ENCODE measurements at regions not wholly inside any gene's neighbourhood (a gene's known extent, or its start where the extent isn't known, plus 50 kb on each side); places are given as distances from the start of the nearest gene placed in this dataset.

DNA sequence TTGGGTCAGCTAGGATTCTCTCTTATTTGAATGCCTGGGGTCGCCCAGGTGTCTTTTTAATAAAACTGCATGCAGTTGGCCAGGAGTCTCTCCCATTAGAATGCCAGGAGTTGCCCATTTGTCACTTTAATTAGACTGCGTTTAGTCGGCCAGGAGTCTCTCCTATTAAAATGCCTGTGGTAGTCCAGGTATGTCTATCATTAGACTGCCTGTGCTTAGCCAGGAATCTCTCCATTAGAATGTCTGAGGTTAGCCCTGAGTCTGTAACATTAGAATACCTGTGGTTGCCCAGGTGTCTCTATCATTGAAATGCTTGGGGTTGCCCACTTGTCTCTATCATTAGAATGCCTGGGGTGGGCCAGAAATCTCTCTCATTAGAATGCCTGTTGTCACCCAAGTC lies 1470.9 kb downstream of the UQCRFS1 start:
- Mint-ChIP-seq H3K9me3 (peaks cover 29% of the 10 kb centered on the region), H3K27ac (no peak overlapping the region), H3K27me3 (no peaks in the 10 kb centered on the region), H3K36me3 (peaks cover 40% of the 10 kb centered on the region), H3K4me3 (no peak overlapping the region), H3K4me1 (ENCODE audit: low read depth in 2 of 2) (peaks cover 0 to 3% of the 10 kb centered on the region in 2 donors)
- DNase-seq (ENCODE audit: low spot score) (no peak), ATAC-seq (no peak)

DNA sequence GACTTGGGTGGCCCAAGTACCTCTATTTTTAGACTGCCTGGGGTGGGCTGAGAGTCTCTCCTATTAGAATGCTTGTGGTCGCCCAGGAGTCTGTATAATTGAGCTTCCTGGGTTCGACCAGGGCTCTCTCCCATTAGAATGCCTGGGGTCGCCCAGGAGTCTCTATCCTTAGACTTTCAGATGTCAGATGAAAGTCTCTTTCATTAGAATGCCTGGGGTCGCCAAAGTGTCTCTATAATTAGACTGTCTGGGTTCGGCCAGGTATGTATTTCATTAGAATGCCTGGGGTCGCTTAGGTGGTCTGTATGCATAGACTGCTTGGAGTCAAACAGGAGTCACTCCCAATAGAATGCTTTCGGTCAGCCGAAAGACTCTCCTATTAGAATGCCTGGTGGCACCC lies 1471.7 kb downstream of the UQCRFS1 start:
- peaks cover 0 to 3% of the 10 kb centered on the region in 2 donors for H3K4me1 Mint-ChIP-seq (ENCODE audit: low read depth in 2 of 2)
- peaks cover 40% of the 10 kb centered on the region for H3K36me3 Mint-ChIP-seq

DNA sequence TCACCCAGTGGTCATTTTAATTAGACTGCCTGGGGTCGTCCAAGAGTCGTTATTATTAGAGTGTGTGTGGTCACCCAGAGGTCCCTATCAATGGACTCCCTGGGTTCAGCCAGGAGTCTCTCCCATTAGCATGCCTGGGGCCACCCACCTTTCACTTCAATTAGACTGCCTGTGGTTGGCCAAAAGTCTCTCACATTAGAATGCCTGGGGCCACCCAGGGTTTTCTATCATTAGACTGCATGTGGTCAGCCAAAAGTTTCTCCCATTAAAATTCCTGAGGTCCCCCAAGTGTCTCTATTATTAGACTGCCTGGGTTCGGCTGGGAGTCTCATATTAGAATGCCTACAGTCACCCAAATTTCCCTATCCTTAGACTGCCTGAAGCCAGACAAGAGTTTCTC lies 1472.6 kb downstream of the UQCRFS1 start:
- Mint-ChIP-seq H3K4me3 (no peak overlapping the region), H3K27me3 (no peaks in the 10 kb centered on the region), H3K27ac (no peak overlapping the region), H3K4me1 (ENCODE audit: low read depth in 2 of 2) (no peaks in the 10 kb centered on the region), H3K9me3 (peaks cover 32% of the 10 kb centered on the region), H3K36me3 (peaks cover 41% of the 10 kb centered on the region)
- ATAC-seq: no peak
- no peak for DNase-seq (ENCODE audit: low spot score)

More for the DNA sequence above, 1471.7 kb downstream of the UQCRFS1 start:
- no peak for ATAC-seq
- Mint-ChIP-seq H3K27ac (no peak overlapping the region), H3K4me3 (no peak overlapping the region), H3K9me3 (peaks cover 34% of the 10 kb centered on the region), H3K27me3 (no peaks in the 10 kb centered on the region)
- no peak for DNase-seq (ENCODE audit: low spot score)

DNA sequence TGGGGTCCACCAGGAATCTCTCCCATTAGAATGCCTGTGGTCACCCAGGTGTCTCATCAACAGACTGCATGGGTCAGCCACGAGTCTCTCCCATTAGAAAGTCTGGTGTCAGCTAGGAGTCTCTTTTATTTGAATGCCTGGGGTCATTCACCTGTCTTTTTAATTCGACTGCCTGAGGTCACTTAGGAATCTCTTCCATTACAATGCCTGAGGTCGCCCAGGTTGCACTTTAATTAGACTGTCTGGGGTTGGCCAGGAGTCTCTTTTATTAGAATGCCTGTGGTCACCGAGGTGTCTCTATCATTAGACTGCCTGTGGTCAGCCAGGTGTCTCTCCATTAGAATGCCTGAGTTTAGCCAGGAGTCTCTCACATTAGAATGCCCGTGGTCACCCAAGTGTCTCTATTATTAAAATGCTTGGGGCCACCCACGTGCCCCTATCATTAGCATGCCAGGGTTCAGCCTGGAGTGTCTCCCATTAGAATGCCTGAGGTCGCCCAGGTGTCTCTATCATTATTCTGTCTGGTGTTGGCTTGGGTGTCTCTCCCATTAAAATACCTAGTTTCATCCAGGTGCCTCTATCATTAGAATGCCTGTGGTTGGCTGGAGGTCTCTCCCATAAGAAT lies 1474.3 kb downstream of the UQCRFS1 start:
- DNase-seq (ENCODE audit: low spot score) (no peak), ATAC-seq (no peak)
- Mint-ChIP-seq H3K4me3 (no peak overlapping the region), H3K36me3 (peaks cover 56% of the 10 kb centered on the region), H3K9me3 (peaks cover 32% of the 10 kb centered on the region), H3K4me1 (ENCODE audit: low read depth in 2 of 2) (no peaks in the 10 kb centered on the region), H3K27me3 (no peaks in the 10 kb centered on the region), H3K27ac (no peak overlapping the region)

DNA sequence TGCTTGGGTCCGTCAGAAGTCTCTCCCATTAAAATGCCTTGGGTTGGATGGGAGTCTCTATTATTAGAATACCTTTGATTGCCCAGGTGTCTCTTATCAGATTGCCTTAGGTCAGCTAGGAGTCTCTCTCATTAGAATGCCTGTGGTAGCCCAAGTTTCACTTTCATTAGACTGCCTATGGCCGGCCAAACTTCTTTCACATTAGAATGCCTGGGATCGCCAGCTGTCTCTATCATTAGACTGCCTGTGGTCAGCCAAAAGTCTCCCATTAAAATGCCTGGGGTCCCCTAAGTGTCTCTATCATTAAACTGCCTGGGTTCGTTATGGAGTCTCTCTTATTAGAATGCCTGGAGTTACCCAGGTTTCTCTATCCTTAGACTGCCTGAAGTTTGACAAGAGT lies 1476.7 kb downstream of the UQCRFS1 start:
- H3K9me3 Mint-ChIP-seq: peaks cover 18% of the 10 kb centered on the region
- peaks cover 55% of the 10 kb centered on the region for H3K36me3 Mint-ChIP-seq
- H3K4me3 Mint-ChIP-seq: no peak overlapping the region
- ATAC-seq (no peak), DNase-seq (ENCODE audit: low spot score) (no peak)
- H3K27me3 Mint-ChIP-seq: no peaks in the 10 kb centered on the region
- no peak overlapping the region for H3K27ac Mint-ChIP-seq
- no peaks in the 10 kb centered on the region for H3K4me1 Mint-ChIP-seq (ENCODE audit: low read depth in 2 of 2)

DNA sequence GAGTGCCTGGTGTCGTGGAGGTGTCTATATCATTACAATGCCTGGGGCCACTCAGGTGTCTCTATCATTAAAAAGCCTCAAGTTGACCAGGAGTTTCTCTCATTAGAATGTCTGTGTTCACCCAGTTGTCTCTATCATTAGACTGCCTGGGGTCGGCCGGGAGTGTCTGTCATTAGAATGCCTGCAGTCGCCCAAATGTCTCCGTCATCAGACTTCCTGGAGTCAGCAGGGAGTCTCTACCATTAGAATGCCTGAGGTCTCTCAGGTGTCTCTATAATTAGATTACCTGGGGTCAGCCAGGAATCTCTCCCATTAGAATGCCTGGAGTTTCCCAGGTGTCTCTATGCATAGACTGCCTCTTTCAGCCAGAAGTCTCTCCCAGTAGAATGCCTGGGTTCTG lies 1477.6 kb downstream of the UQCRFS1 start:
- no peaks in the 10 kb centered on the region for H3K27me3 Mint-ChIP-seq
- DNase-seq (ENCODE audit: low spot score) (no peak), ATAC-seq (no peak)
- H3K36me3 Mint-ChIP-seq: peaks cover 55% of the 10 kb centered on the region
- peaks cover 18% of the 10 kb centered on the region for H3K9me3 Mint-ChIP-seq
- no peak overlapping the region for H3K4me3 Mint-ChIP-seq
- no peaks in the 10 kb centered on the region for H3K4me1 Mint-ChIP-seq (ENCODE audit: low read depth in 2 of 2)
- H3K27ac Mint-ChIP-seq: no peak overlapping the region

DNA sequence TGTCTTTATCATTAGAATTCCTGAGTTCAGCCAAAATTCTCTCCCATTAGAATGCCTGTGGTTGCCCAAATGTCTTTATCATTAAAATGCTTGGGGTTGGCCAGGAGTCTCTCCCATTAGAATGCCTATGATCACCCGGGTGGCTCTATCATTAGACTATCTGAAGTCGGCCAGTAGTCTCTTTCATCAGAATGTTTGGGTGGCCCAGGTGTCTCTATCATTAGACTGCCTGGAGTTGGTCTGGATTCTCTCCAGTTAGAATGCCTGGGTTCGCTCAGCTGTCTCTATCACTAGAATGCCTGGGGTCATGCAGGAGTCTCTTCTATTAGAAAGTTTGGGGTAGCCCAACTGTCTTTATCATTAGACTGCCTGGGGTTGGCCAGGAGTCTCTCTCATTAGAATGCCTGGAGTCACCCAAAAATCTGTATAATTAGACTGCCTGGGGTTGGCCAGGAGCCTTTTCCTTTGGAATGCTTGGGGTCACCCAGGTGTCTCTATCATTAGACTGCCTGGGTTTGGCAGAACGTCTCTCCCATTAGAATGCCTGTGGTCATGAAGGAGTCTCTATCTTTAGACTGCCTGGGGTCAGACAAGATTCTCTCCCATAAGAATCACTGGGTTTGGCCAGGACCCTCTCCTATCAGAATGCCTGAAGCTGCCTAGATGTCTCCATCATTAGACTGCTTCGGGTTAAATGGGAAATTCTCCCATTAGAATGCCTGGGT lies 1478.3 kb downstream of the UQCRFS1 start:
- no peak for DNase-seq (ENCODE audit: low spot score)
- peaks cover 18% of the 10 kb centered on the region for H3K9me3 Mint-ChIP-seq
- no peaks in the 10 kb centered on the region for H3K27me3 Mint-ChIP-seq
- peaks cover 52% of the 10 kb centered on the region for H3K36me3 Mint-ChIP-seq
- H3K4me3 Mint-ChIP-seq: no peak overlapping the region
- ATAC-seq: no peak
- no peak overlapping the region for H3K27ac Mint-ChIP-seq
- H3K4me1 Mint-ChIP-seq (ENCODE audit: low read depth in 2 of 2): no peaks in the 10 kb centered on the region

DNA sequence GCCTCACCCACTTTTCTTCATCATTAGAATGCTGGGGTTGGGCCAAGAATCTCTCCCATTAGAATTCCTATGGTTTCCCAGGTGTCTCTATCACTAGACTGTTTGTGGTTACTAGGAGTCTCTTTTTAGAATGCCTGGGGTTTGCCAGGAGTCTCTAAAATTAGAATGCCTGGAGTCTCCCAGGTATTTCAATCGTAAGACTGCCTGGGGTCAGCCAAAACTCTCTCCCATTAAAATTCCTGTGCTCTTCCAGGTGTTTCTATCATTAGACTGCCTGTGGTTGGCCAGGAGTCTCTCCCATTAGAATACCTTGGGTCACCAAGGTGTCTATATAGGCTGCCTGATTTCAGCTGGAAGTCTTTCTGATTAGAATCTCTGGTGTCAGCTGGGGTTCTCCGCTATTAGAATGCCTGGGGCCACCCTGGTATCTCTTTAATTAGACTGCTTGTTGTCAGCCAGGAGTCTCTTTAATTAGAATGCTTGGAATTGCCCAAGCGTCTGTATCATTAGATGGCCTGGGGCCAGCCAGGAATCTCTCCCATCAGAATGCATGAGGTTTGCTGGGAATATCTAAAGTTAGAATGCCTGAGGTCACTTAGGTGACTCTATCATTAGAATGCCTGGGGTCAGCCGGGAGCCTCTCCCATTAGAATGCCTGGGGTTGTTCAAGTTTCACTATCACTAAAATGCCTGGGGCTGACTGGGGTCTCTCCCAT lies 1479.2 kb downstream of the UQCRFS1 start:
- peaks cover 13% of the 10 kb centered on the region for H3K9me3 Mint-ChIP-seq
- no peak overlapping the region for H3K4me3 Mint-ChIP-seq
- H3K27ac Mint-ChIP-seq: no peak overlapping the region
- H3K36me3 Mint-ChIP-seq: peaks cover 43% of the 10 kb centered on the region
- no peaks in the 10 kb centered on the region for H3K4me1 Mint-ChIP-seq (ENCODE audit: low read depth in 2 of 2)
- DNase-seq (ENCODE audit: low spot score) (no peak), ATAC-seq (no peak)
- H3K27me3 Mint-ChIP-seq: no peaks in the 10 kb centered on the region

DNA sequence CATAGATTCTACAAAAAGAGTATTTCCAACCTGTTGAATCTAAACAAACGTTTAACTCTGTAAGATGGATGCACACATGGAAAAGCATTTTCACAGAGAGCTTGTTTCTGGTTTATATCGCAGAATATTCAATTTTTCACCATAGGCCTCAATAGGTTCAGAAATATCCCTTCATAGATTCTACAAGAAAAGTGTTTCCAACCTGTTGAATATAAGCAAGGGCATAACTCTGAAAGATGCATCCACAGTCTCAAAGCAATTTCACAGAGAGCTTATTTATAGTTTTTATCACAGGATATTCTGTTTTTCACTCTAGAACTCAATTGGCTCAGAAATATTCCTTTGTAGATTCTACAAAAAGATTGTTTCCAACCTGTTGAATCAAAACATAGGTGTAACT lies 1483.6 kb downstream of the UQCRFS1 start:
- no peaks in the 10 kb centered on the region for H3K9me3 Mint-ChIP-seq
- H3K36me3 Mint-ChIP-seq: peaks cover 18% of the 10 kb centered on the region
- ATAC-seq (no peak), DNase-seq (ENCODE audit: low spot score) (no peak)
- no peaks in the 10 kb centered on the region for H3K4me1 Mint-ChIP-seq (ENCODE audit: low read depth in 2 of 2)
- no peak overlapping the region for H3K4me3 Mint-ChIP-seq
- H3K27me3 Mint-ChIP-seq: no peaks in the 10 kb centered on the region
- no peak overlapping the region for H3K27ac Mint-ChIP-seq

DNA sequence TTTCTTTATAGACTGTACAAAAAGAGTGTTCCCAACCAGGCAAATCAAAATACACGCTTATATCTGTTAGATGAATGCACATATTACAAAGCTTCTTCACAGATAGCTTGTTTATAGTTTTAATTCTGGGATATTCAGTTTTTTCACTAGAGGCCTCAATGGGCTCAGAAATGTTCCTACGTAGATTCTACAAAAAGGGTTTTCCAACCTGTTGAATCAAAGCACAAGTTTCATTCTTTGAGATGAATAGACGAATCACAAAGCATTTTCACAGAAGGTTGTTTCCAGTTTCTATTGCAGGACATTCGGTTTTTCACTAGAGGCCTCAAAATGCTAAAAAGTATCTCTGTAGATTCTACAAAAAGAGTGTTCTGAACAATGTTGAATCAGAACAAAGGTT lies 1490.3 kb downstream of the UQCRFS1 start:
- H3K9me3 Mint-ChIP-seq: peaks cover 4% of the 10 kb centered on the region
- peaks cover 11% of the 10 kb centered on the region for H3K36me3 Mint-ChIP-seq
- H3K4me3 Mint-ChIP-seq: no peak overlapping the region
- DNase-seq (ENCODE audit: low spot score): no peak
- no peak overlapping the region for H3K27ac Mint-ChIP-seq
- ATAC-seq: no peak
- no peaks in the 10 kb centered on the region for H3K27me3 Mint-ChIP-seq
- H3K4me1 Mint-ChIP-seq (ENCODE audit: low read depth in 2 of 2): no peaks in the 10 kb centered on the region

DNA sequence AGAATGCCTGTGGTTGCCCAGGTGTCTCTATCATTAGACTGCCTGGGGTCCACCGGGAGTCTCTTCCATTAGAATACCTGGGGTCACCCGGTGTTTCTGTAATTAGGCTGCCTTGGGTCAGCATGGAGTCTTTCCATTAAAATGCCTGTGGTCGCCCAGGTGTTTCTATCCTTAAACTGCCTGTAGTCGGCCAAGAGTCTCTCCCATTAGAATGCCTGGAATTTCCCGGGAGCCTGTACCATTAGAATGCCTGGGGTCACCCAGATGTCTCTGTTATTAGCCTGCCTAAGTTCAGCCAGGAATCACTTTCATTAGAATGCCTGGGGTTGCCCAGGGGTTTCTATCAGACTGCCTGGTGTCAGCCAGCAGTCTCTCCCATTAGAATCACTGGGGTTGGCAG lies 1492.8 kb downstream of the UQCRFS1 start:
- H3K4me3 Mint-ChIP-seq: no peak overlapping the region
- no peaks in the 10 kb centered on the region for H3K4me1 Mint-ChIP-seq (ENCODE audit: low read depth in 2 of 2)
- ATAC-seq (no peak), DNase-seq (ENCODE audit: low spot score) (no peak)
- H3K27ac Mint-ChIP-seq: no peak overlapping the region
- peaks cover 11% of the 10 kb centered on the region for H3K36me3 Mint-ChIP-seq
- peaks cover 4% of the 10 kb centered on the region for H3K9me3 Mint-ChIP-seq
- no peaks in the 10 kb centered on the region for H3K27me3 Mint-ChIP-seq

DNA sequence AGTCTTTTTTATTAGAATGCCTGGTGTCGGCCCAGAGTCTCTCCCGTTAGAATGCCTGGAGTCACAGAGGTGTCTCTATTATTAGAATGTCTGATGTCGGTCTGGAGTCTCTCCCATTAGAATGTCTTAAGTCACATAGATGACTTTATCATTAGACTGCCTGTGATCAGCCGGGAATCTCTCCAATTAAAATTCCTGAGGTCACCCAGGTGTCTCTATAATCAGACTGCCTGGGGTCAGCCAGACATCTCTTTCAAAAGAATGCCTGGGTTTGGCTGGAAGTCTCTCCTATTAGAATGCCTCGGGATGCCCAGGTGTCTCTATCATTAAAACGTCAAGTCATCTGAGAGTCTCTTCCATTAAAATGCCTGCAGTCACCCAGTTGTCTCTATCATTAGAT lies 1493.9 kb downstream of the UQCRFS1 start:
- H3K27ac Mint-ChIP-seq: no peak overlapping the region
- DNase-seq (ENCODE audit: low spot score) (no peak), ATAC-seq (no peak)
- peaks cover 4% of the 10 kb centered on the region for H3K9me3 Mint-ChIP-seq
- no peak overlapping the region for H3K4me3 Mint-ChIP-seq
- peaks cover 11% of the 10 kb centered on the region for H3K36me3 Mint-ChIP-seq
- H3K27me3 Mint-ChIP-seq: no peaks in the 10 kb centered on the region
- no peaks in the 10 kb centered on the region for H3K4me1 Mint-ChIP-seq (ENCODE audit: low read depth in 2 of 2)

DNA sequence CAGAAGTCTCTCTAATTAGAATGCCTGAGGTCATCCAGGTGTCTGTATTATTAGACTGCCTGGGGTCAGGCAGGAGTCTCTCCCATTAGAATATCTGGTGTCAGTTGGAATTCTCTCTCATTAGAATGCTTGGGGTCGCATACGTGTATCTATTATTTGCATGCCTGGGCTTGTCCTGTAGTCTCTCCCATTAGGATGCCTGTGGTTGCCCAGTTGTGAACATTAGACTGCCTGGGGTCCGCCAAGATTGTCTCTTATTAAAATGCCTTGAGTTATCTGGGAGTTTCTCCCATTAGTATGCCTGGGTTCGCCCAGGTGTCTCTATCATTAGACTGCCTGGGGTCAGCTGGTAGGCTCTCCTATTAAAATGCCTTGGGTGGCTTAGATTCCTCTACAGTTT lies 1494.7 kb downstream of the UQCRFS1 start:
- ATAC-seq (no peak), DNase-seq (ENCODE audit: low spot score) (no peak)
- Mint-ChIP-seq H3K9me3 (peaks cover 4% of the 10 kb centered on the region), H3K27ac (no peak overlapping the region), H3K4me1 (ENCODE audit: low read depth in 2 of 2) (no peaks in the 10 kb centered on the region), H3K4me3 (no peak overlapping the region), H3K36me3 (peaks cover 11% of the 10 kb centered on the region), H3K27me3 (no peaks in the 10 kb centered on the region)

DNA sequence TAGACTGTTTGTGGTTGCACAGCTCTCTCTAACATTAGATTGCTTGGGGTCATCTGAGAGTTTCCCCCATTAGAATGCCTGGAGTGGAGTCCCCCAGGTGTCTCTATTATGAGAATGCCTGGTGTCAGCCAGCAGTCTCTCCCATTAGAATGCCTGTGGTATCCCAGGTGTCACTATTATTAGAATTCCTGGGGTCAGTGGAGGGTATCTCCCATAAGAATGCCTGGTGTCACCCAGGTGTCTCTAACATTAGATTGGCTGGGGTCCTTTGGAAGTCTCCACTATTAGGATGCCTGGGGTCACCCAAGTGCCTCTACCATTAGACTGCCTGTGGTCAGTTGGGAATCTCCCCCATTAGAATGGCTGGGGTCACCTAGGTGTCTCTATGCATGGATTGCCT lies 1495.1 kb downstream of the UQCRFS1 start:
- Mint-ChIP-seq H3K27ac (no peak overlapping the region), H3K9me3 (peaks cover 4% of the 10 kb centered on the region), H3K4me3 (no peak overlapping the region), H3K36me3 (peaks cover 11% of the 10 kb centered on the region), H3K27me3 (no peaks in the 10 kb centered on the region), H3K4me1 (ENCODE audit: low read depth in 2 of 2) (no peaks in the 10 kb centered on the region)
- no peak for ATAC-seq
- no peak for DNase-seq (ENCODE audit: low spot score)
